Fibroblast of mammary gland (primary cell): ENCODE measurements at regions not wholly inside any gene's neighbourhood (a gene's known extent, or its start where the extent isn't known, plus 50 kb on each side); places are given as distances from the start of the nearest gene placed in this dataset.

Experiments
- DNase-seq: peaks from one replicate; pipeline ENCODE4 v3.0.0-alpha.2; 2010; ENCODE audit warnings: low read depth
- H3K4me3 ChIP-seq: 2 replicates; pipeline ENCODE4 v1.5.1; 2011; ENCODE audit warnings: low read depth, mild to moderate bottlenecking, low read length, moderate library complexity; ENCODE audit not compliant: control insufficient read depth
- CTCF ChIP-seq: conservative IDR thresholded peaks from 2 replicates; pipeline ENCODE4 v1.5.1; 2011; ENCODE audit warnings: low read depth, low read length, inconsistent platforms; ENCODE audit not compliant: control insufficient read depth, insufficient read depth

DNA sequence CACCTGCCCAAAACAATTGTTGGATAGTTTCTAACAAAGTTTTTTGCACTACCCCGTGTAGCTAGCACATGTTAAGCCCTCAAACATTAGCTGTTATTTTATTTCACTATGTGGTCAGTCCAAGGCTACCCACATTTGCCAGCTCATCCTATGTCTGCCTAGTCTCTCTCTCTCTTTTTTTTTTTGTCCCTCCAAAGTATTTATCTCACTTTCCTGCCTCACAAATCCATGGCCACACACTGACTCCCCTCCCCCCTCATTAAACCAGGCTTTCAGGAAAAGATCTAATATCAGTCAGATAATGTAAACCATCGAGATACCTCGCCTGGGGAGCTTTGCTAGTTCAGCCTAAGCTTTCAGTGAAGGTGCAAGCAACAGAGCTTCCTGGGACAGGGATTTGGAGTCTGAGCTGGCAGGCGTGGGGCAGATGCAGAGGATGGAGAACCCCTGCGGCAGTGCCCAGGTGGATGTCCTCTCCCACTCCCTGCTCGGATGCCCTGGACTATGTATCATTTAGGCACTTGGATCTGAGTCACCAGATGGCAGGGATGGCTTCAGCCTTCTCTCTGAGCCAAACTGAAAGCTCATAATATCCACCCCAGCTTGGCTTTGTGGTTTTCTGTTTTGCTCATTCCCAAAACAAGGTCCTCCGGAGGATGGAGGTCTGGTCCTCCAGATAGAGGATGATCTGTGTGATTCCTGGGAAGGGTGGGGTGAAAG lies 73.7 kb upstream of the FOXF1 start:
- no peak for TF ChIP-seq CTCF
- DNase-seq: peak; percentile 16
- H3K4me3 ChIP-seq: no peak overlapping the region

DNA sequence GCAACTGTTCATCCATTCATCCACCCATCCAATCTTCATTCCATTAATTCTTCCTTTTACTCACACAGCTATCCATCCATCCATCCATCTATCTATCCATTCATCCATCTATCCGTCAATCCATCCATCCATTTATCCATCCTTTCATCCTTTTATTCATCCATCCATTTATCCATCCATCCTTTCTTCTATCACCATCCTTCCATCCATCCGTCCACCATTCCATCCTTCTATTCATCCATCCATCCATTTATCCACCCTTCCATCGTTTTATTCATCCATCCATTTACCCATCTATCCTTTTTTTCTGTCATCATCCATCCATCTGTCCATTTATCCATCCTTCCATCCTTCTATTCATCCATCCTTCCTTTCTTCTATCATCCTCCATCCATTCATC lies 73.0 kb upstream of the FOXF1 start:
- DNase-seq: no peak
- no peak for TF ChIP-seq CTCF
- H3K4me3 ChIP-seq: no peak overlapping the region

DNA sequence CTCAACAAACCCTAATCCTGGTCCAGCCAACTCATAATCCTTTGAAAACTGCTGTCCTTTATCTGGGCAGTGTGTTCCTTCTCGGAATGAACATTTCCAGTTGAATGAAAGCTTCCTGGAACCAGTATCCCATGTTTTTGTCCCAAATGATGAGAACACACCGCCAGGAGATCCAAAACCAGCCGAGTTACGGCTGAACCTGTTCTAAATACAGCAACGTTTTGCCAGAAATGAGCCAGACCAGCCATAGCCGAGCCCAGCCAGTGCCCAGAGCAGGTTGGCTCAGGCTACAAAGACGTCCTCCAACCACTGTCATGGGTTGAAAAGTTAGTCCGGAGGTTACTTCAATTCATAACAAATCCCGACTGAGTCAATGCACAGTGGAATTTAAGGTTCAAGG lies 67.6 kb upstream of the FOXF1 start:
- no peak for DNase-seq
- no peak overlapping the region for H3K4me3 ChIP-seq
- TF ChIP-seq CTCF: no peak

- no peak overlapping the region for H3K4me3 ChIP-seq
- no peak for TF ChIP-seq CTCF
- no peak for DNase-seq
Observed at GRCh38 chr16:86443508-86444147, 66.7 kb upstream of the FOXF1 start.

DNA sequence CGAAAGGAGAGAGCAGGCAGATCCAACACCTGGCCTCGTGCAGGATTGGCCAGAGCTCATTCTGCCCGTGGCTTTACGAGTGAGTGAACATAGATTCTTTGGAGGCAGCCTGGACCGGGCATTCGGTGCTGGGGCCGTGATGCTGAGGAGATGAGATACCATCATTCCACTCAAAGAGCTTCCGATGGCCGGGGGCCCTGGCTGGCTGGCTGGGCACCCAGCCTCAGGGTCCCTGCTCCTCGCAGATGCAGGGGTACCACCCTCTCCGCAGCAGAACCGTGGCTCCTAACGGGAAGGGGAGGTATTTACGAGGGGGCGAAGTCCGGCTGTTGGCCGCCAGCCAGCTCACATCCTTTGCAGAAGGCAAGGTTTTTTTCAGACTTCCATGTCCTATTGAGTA lies 66.1 kb upstream of the FOXF1 start:
- DNase-seq: no peak
- H3K4me3 ChIP-seq: no peak overlapping the region
- no peak for TF ChIP-seq CTCF

DNA sequence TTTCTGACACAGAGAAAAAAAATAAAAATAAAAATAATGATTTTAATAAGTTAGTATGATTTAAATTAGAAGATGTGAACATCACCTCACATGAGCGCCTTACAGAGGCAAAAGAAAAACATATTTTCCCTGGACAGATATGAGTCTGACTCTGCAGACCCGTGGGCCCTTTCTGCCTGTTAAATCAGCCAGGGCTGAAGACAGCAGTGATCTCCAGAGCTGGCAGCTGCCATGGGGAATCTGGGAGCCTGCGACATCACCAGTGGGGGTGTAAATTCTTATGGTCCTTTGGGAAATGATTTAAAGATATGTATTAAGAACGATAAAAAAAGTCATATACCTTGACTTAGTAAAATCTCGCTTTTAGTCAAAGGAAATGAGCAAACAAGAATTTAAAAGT lies 65.7 kb upstream of the FOXF1 start:
- no peak for TF ChIP-seq CTCF
- no peak overlapping the region for H3K4me3 ChIP-seq
- DNase-seq: no peak
